Endothelial cell of umbilical vein (primary cell): ENCODE measurements at regions not wholly inside any gene's neighbourhood (a gene's known extent, or its start where the extent isn't known, plus 50 kb on each side); places are given as distances from the start of the nearest gene placed in this dataset.

ENCODE experiments used
- BruUV-seq: library from RNA; stranded (reverse); fragments of 400-500 nt; replicated peaks from 2 replicates; lab custom pipeline; 2021; lab: Mats Ljungman, UMichigan
- CTCF ChIA-PET: fragments of 300-600, 350-600 bp; sonication (Branson Sonifier 250); formaldehyde crosslinking; loops from one replicate; lab custom pipeline; 2021; ENCODE audit warnings: antibody characterized with exemption, inconsistent platforms; lab: Charles Lee
- POLR2A ChIA-PET: fragments of 300-600, 350-600 bp; sonication (Branson Sonifier 250); formaldehyde crosslinking; loops from one replicate; lab custom pipeline; 2021; ENCODE audit warnings: antibody characterized with exemption, inconsistent platforms; lab: Charles Lee
- DNase-seq: peaks from one replicate; pipeline ENCODE4 v3.0.0-alpha.2; 2011; ENCODE audit warnings: low read depth, low spot score
- FAIRE-seq: peaks from 2 replicates; lab custom pipeline; 2011; peaks lifted over from hg19 to GRCh38; lab: Jason Lieb, UNC
- H2AFZ ChIP-seq: 2 replicates; pipeline ENCODE4 v1.6.0; 2012; ENCODE audit warnings: low read depth, low read length, control low read depth, inconsistent platforms
- H3K27ac ChIP-seq: 2 replicates; pipeline ENCODE4 v1.5.1; 2011; ENCODE audit warnings: low read depth, mild to moderate bottlenecking, control low read depth, low read length, moderate library complexity; ENCODE audit not compliant: insufficient read depth
- H3K27me3 ChIP-seq, 2 experiments: 2 replicates each; pipeline versions ENCODE4 v1.6.0 to v1.6.1; 2011; ENCODE audit warnings: low read length in 2 of 2, mixed read lengths in 1 of 2; ENCODE audit not compliant: control insufficient read depth in 2 of 2, insufficient read depth in 2 of 2
- H3K36me3 ChIP-seq, 2 experiments: 2 replicates in 1 of 2; 3 replicates in 1 of 2; pipeline ENCODE4 v1.5.1; 2011; ENCODE audit warnings: low read length in 2 of 2, mild to moderate bottlenecking in 1 of 2, moderate library complexity in 1 of 2; ENCODE audit not compliant: control insufficient read depth in 2 of 2, insufficient read depth in 2 of 2; ENCODE audit errors: extremely low read depth in 1 of 2
- H3K4me1 ChIP-seq: 3 replicates; pipeline ENCODE4 v1.5.1; 2011; ENCODE audit warnings: mild to moderate bottlenecking, low read length; ENCODE audit not compliant: control insufficient read depth, insufficient read depth; ENCODE audit errors: extremely low read depth
- H3K4me2 ChIP-seq: 2 replicates; pipeline ENCODE4 v1.6.1; 2011; ENCODE audit warnings: low read length, control low read depth, mixed read lengths; ENCODE audit not compliant: insufficient read depth
- H3K4me3 ChIP-seq, 3 experiments: fragments of 200-600 bp in 1 of 3; sonication (generic), shearing (Covaris generic) in 1 of 3; replicated peaks in 1 of 3; 2 replicates each; pipeline ENCODE4 v1.5.1; 2011 to 2016; ENCODE audit warnings: control low read depth in 3 of 3, low read length in 3 of 3, mild to moderate bottlenecking in 2 of 3, inconsistent platforms in 1 of 3, low read depth in 1 of 3, moderate library complexity in 1 of 3; ENCODE audit not compliant: insufficient read depth in 1 of 3
- H3K79me2 ChIP-seq: 2 replicates; pipeline ENCODE4 v1.6.0; 2012; ENCODE audit warnings: low read length, inconsistent platforms; ENCODE audit not compliant: control insufficient read depth, insufficient read depth
- H3K9ac ChIP-seq: replicated peaks from 2 replicates; pipeline ENCODE3; 2011; ENCODE audit warnings: low read length, control low read depth; ENCODE audit not compliant: insufficient read depth; ENCODE audit errors: extremely low read depth
- H3K9me1 ChIP-seq: replicated peaks from 3 replicates; pipeline ENCODE4 v1.6.0; 2011; ENCODE audit warnings: mild to moderate bottlenecking, low read length; ENCODE audit not compliant: control insufficient read depth, insufficient read depth; ENCODE audit errors: extremely low read depth
- H3K9me3 ChIP-seq: replicated peaks from 2 replicates; pipeline ENCODE4 v1.5.1; 2012; ENCODE audit warnings: low read length, inconsistent platforms; ENCODE audit not compliant: control insufficient read depth, insufficient read depth
- H4K20me1 ChIP-seq: replicated peaks from 2 replicates; pipeline ENCODE3; 2011; ENCODE audit warnings: mild to moderate bottlenecking, low read length; ENCODE audit not compliant: control insufficient read depth, insufficient read depth; ENCODE audit errors: extremely low read depth
- CTCF ChIP-seq, 2 donors: IDR thresholded peaks; 1 replicate in 1 of 2; 2 replicates in 1 of 2; pipeline ENCODE4 v1.5.1; 2011; ENCODE audit warnings: low read length in 2 of 2, mild to moderate bottlenecking in 2 of 2, moderate library complexity in 2 of 2, control low read depth in 1 of 2, inconsistent platforms in 1 of 2, low read depth in 1 of 2; ENCODE audit not compliant: insufficient read depth in 1 of 2; ENCODE audit errors: extremely low read depth in 1 of 2
- EZH2 ChIP-seq: IDR thresholded peaks from 2 replicates; pipeline ENCODE4 v1.6.1; 2012; ENCODE audit warnings: borderline replicate concordance, low read depth, mild to moderate bottlenecking, moderate library complexity, low read length, inconsistent platforms; ENCODE audit not compliant: severe bottlenecking
- FOS ChIP-seq: IDR thresholded peaks from 2 replicates; pipeline ENCODE4 v1.6.1; 2011; ENCODE audit warnings: mild to moderate bottlenecking, low read length, moderate library complexity, borderline replicate concordance; ENCODE audit not compliant: insufficient read depth
- GATA2 ChIP-seq: IDR thresholded peaks from 2 replicates; pipeline ENCODE4 v1.7.0; 2011; ENCODE audit warnings: low read depth, mild to moderate bottlenecking, moderate library complexity, mixed read lengths, low read length; ENCODE audit not compliant: insufficient read length, insufficient read depth
- JUN ChIP-seq: IDR thresholded peaks from 2 replicates; pipeline ENCODE4 v1.6.1; 2011; ENCODE audit warnings: borderline replicate concordance, low read depth; ENCODE audit not compliant: insufficient read length, insufficient read depth
- MAX ChIP-seq: IDR thresholded peaks from 2 replicates; pipeline ENCODE4 v1.6.1; 2011; ENCODE audit not compliant: insufficient read depth, insufficient read length
- MYC ChIP-seq: IDR thresholded peaks from one replicate; pipeline ENCODE4 v1.6.1; 2011; ENCODE audit warnings: mild to moderate bottlenecking, low read depth, low read length
- POLR2A ChIP-seq: IDR thresholded peaks from 2 replicates; pipeline ENCODE4 v1.6.1; 2012; ENCODE audit warnings: low read depth, mild to moderate bottlenecking, control low read depth, low read length
- POLR2AphosphoS5 ChIP-seq: IDR thresholded peaks from 2 replicates; pipeline ENCODE4 v1.6.1; 2012; ENCODE audit warnings: low read depth, mild to moderate bottlenecking, control low read depth, low read length, moderate library complexity; ENCODE audit not compliant: insufficient read depth
- dilution Hi-C: fragments of 300-500 bp; cut with MboI; formaldehyde crosslinking; loops from one replicate; pipeline ENCODE4 v1.15.0; 2019; ENCODE audit warnings: low sequenced_read_pairs; ENCODE audit not compliant: extremely low pct_ligation_motif_present
- intact Hi-C: fragments of 100-400 bp; cut with micrococcal nuclease; formaldehyde crosslinking; loops from one replicate; pipeline ENCODE4 v1.10.0; 2022

- DNase-seq (peak; percentile 66), FAIRE-seq (peak; percentile 91)
- no TSS peak for BruUV-seq
- Histone ChIP-seq H3K4me1 (no peaks in the 10 kb centered on the region), H3K4me3 (no peak overlapping the region), H3K79me2 (no peaks in the 10 kb centered on the region), H4K20me1 (no peaks in the 10 kb centered on the region), H3K36me3 (no peaks in the 10 kb centered on the region), H3K9me1 (no peaks in the 10 kb centered on the region), H3K27me3 (peaks cover 18 to 20% of the 10 kb centered on the region in 2 experiments), H3K9ac (no peak overlapping the region), H2AFZ (no peak overlapping the region), H3K27ac (no peak overlapping the region), H3K9me3 (no peaks in the 10 kb centered on the region), H3K4me2 (no peak overlapping the region)
- dilution Hi-C loops, result loop anchor here (25.0 kb wide), 1 partner anchor 303 kb away; no protein-coding TSS in a partner anchor
- CTCF ChIA-PET, result interaction anchor here (0.6 to 6.0 kb wide), 36 partner anchors 11 to 323 kb away, joined by 3 to 367 read pairs (median 4); partner anchors contain the start of genes LGR4 and LIN7C
- POLR2A ChIA-PET, result interaction anchor here (0.6 kb wide), 1 partner anchor 112 kb away, joined by 3 read pairs; no protein-coding TSS in a partner anchor
- intact Hi-C loops, result loop anchor here (1.0 kb wide), 2 partner anchors 112 to 302 kb away; no protein-coding TSS in a partner anchor
- no peak for TF ChIP-seq GATA2
- peak; percentile 37 to 46 for TF ChIP-seq CTCF (IDR thresholded peaks at IDR 0.05; ENCODE audit: extremely low read depth in 1 of 2, insufficient read depth in 1 of 2, low read depth in 1 of 2, low read length in 2 of 2)
These were observed 143.2 kb downstream of the BBOX1 start for GRCh38 chr11:27183672-27184457.

- Histone ChIP-seq H4K20me1 (no peaks in the 10 kb centered on the region), H3K27ac (no peak overlapping the region), H3K79me2 (no peaks in the 10 kb centered on the region), H3K9me1 (no peaks in the 10 kb centered on the region), H3K4me2 (no peak overlapping the region), H3K4me3 (no peak overlapping the region), H3K9me3 (no peaks in the 10 kb centered on the region), H3K27me3 (peaks cover 0 to 4% of the 10 kb centered on the region in 2 experiments), H3K36me3 (no peaks in the 10 kb centered on the region), H3K9ac (no peak overlapping the region), H2AFZ (no peak overlapping the region), H3K4me1 (no peaks in the 10 kb centered on the region)
- FAIRE-seq (no peak), DNase-seq (no peak)
- POLR2A ChIA-PET, result no interaction called here
- no TSS peak for BruUV-seq
- intact Hi-C loops, result no loop called here
- dilution Hi-C loops, result loop anchor here (25.0 kb wide), 1 partner anchor 308 kb away; no protein-coding TSS in a partner anchor
- CTCF ChIA-PET, result interaction anchor here (1.5 to 2.0 kb wide), 3 partner anchors 306 to 322 kb away, joined by 3 to 12 read pairs (median 4); no protein-coding TSS in a partner anchor
- TF ChIP-seq MAX (no peak), MYC (no peak), POLR2AphosphoS5 (no peak), GATA2 (no peak), CTCF (IDR thresholded peaks at IDR 0.05; ENCODE audit: extremely low read depth in 1 of 2, insufficient read depth in 1 of 2, low read depth in 1 of 2, low read length in 2 of 2) (no peak), EZH2 (no peak), JUN (no peak), FOS (no peak), POLR2A (no peak)
These were observed 138.7 kb downstream of the BBOX1 start for GRCh38 chr11:27179334-27179733.
